ENCODE measurements at regions not wholly inside any gene's neighbourhood (a gene's known extent, or its start where the extent isn't known, plus 50 kb on each side); places are given as distances from the start of the nearest gene placed in this dataset.

DNA sequence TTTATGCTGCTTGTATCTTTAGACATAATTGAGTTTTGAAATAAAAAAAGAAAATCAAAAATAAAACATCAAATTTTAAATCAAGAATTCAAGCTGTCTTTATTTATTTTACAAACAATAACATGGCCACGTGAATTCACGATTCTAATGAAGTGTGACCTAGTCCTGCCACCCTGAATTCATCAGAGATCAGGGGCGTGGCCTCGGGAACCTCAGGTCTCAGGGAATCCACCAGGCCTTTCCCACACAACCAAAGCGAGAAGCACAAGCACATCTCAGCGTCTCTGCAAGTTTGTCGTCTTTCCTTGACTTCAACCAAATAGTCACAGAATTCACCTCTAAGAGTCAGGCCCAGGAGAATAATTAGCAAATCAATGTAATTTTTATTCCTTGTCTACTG, 107.9 kb downstream of the DACT2 start:
- Histone ChIP-seq H3K36me3 (replicated peaks in 1 of 2; ENCODE audit: insufficient read depth in 1 of 2, low read depth in 2 of 2) (no peaks in the 10 kb centered on the region), H3K4me3 (no peak overlapping the region), H3K27me3 (no peaks in the 10 kb centered on the region), H3K27ac (no peak overlapping the region), H3K9me3 (no peaks in the 10 kb centered on the region), H3K4me1 (no peaks in the 10 kb centered on the region)
- TF ChIP-seq, protein P1, sequence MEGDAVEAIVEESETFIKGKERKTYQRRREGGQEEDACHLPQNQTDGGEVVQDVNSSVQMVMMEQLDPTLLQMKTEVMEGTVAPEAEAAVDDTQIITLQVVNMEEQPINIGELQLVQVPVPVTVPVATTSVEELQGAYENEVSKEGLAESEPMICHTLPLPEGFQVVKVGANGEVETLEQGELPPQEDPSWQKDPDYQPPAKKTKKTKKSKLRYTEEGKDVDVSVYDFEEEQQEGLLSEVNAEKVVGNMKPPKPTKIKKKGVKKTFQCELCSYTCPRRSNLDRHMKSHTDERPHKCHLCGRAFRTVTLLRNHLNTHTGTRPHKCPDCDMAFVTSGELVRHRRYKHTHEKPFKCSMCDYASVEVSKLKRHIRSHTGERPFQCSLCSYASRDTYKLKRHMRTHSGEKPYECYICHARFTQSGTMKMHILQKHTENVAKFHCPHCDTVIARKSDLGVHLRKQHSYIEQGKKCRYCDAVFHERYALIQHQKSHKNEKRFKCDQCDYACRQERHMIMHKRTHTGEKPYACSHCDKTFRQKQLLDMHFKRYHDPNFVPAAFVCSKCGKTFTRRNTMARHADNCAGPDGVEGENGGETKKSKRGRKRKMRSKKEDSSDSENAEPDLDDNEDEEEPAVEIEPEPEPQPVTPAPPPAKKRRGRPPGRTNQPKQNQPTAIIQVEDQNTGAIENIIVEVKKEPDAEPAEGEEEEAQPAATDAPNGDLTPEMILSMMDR (IDR thresholded peaks at IDR 0.05): no peak
- no peak for TF ChIP-seq POLR2A (IDR thresholded peaks at IDR 0.05)
- DNase-seq (no peak), ATAC-seq (no peak)
- intact Hi-C loops (cut with DNase I): no loop called here
- 77 to 78% methylated on average over 7 of the region's 7 CpGs for WGBS, 2 donors

DNA sequence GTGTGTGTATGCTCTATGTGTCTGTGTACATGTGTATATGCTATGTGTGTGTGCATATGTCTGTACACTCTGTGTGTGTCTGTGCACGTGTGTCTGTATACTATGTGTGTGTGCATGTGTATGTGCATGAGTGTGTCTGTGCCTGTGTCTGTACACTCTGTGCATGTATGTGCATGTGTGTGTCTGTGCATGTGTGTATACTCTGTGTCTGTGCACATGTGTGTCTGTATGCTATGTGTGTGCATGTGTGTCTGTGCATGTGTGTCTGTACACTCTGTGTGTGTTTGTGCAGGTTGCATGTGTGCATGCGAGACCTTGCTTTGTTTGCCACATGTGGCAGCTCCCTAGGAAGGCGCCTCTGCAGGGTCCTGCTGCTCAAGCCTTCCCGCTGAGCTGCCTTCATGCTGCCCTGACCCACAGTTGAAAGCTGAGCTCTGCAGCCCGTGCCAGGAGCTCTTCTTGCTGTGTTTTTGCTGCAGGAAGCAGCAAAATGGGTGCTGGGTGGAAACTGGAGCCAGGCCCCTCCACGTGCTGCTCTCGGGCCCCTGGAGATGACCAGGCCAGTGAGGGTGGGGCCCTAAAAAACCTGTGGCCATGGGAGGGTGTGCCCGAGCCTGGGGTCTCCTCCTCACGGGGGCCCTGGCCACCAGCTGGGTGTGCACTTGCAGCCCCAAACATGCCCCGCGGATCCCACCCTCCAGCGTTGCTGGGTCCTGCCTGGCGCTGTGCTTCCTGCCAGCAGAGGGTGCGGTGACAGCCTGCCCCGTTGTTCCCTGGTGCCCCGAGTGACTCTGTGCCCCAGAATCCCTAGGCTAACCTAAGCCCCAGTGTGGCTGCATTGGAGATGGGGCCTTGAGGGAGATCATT, 109.1 kb downstream of the DACT2 start:
- intact Hi-C loops (cut with DNase I): no loop called here
- no peaks in the 10 kb centered on the region for H3K4me1 ChIP-seq
- TF ChIP-seq, protein P1 (IDR thresholded peaks at IDR 0.05): no peak
- TF ChIP-seq POLR2A (IDR thresholded peaks at IDR 0.05): no peak
- ATAC-seq (no peak), DNase-seq (no peak)
- no peak overlapping the region for H3K4me3 ChIP-seq
- no peaks in the 10 kb centered on the region for H3K9me3 ChIP-seq
- H3K27ac ChIP-seq: no peak overlapping the region
- no peaks in the 10 kb centered on the region for H3K27me3 ChIP-seq
- WGBS, 2 donors: 77 to 84% methylated on average over 4 to 16 of the region's 16 CpGs
- H3K36me3 ChIP-seq (replicated peaks in 1 of 2; ENCODE audit: insufficient read depth in 1 of 2, low read depth in 2 of 2): no peaks in the 10 kb centered on the region

DNA sequence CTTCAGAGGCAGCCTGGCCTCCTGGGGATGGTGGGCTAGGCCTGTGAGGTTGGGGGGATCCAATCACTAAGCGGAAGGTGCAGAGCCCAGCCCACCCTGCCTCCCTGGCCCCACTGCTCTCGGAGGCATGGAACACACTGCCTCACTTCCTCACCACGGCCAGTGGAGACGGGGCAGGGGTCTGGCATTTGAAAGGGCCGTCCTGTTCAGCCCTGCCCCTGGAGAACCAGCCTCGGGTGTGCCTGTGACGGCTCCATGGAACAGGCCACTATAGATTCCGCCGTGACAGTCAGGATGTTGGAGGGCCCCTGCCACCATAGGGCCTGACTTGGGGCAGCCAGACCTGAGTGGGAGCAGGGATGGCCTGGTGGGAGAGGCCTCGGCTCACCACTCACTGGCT, 110.2 kb downstream of the DACT2 start:
- TF ChIP-seq, protein P1 (IDR thresholded peaks at IDR 0.05): no peak
- TF ChIP-seq POLR2A (IDR thresholded peaks at IDR 0.05): no peak
- 79 to 100% methylated on average over 1 to 10 of the region's 10 CpGs for WGBS, 2 donors
- Histone ChIP-seq H3K27me3 (no peaks in the 10 kb centered on the region), H3K36me3 (replicated peaks in 1 of 2; ENCODE audit: insufficient read depth in 1 of 2, low read depth in 2 of 2) (no peaks in the 10 kb centered on the region), H3K4me3 (no peak overlapping the region), H3K27ac (no peak overlapping the region), H3K4me1 (no peaks in the 10 kb centered on the region), H3K9me3 (no peaks in the 10 kb centered on the region)
- intact Hi-C loops (cut with DNase I): no loop called here
- ATAC-seq: no peak
- DNase-seq: no peak

DNA sequence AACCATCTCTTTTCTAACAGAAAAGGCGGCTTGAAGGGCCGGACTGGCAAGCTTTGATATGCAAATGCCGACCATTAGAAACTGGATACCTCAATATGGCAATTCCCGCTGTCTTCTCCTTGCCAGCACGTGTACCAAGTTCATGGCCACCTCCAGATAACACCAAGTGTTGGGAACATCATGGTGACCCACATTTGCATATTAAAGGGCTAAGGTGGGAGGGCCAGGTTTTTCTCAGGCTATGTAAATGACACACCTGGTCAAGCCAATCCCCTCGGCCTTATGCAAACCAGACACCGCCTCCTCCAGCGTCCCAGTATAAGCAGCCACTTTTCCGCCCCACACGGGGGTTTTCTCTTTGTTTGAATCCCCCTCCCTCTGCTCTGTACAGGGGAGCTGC, 110.7 kb downstream of the DACT2 start:
- 79 to 80% methylated on average over 10 of the region's 10 CpGs for WGBS, 2 donors
- ATAC-seq (no peak), DNase-seq (no peak)
- H3K9me3 ChIP-seq: no peaks in the 10 kb centered on the region
- H3K4me3 ChIP-seq: no peak overlapping the region
- intact Hi-C loops (cut with DNase I): no loop called here
- H3K4me1 ChIP-seq: no peaks in the 10 kb centered on the region
- TF ChIP-seq, protein P1 (IDR thresholded peaks at IDR 0.05): no peak
- TF ChIP-seq POLR2A (IDR thresholded peaks at IDR 0.05): no peak
- H3K27ac ChIP-seq: no peak overlapping the region
- no peaks in the 10 kb centered on the region for H3K27me3 ChIP-seq
- H3K36me3 ChIP-seq (replicated peaks in 1 of 2; ENCODE audit: insufficient read depth in 1 of 2, low read depth in 2 of 2): no peaks in the 10 kb centered on the region

DNA sequence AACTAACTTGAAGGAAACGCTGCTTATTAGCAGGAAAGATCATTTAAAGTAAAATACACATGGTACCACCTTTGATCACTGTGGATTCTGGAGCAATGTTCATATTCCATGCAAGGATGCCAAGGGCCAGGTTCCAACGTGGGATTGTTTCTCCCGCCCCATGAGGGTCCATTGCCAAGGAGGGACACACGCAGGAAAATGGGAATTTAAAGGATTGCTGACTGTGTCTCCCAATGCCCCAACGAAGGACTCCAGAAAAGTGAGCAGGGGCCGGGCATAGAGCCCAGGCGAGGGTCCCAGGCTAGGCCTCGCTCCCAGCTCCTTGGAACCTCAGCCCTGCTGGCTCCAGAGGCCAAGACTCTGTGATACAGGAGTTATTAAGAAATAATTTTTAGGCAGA, 111.2 kb downstream of the DACT2 start:
- intact Hi-C loops (cut with DNase I): no loop called here
- ATAC-seq (no peak), DNase-seq (no peak)
- 86 to 88% methylated on average over 8 of the region's 8 CpGs for WGBS, 2 donors
- Histone ChIP-seq H3K27ac (no peak overlapping the region), H3K4me3 (no peak overlapping the region), H3K27me3 (no peaks in the 10 kb centered on the region), H3K9me3 (no peaks in the 10 kb centered on the region), H3K36me3 (replicated peaks in 1 of 2; ENCODE audit: insufficient read depth in 1 of 2, low read depth in 2 of 2) (no peaks in the 10 kb centered on the region), H3K4me1 (no peaks in the 10 kb centered on the region)
- TF ChIP-seq POLR2A (IDR thresholded peaks at IDR 0.05): no peak

All from body of pancreas (tissue), 4 donors.